ENCODE measurements at regions not wholly inside any gene's neighbourhood (a gene's known extent, or its start where the extent isn't known, plus 50 kb on each side); places are given as distances from the start of the nearest gene placed in this dataset.

DNA sequence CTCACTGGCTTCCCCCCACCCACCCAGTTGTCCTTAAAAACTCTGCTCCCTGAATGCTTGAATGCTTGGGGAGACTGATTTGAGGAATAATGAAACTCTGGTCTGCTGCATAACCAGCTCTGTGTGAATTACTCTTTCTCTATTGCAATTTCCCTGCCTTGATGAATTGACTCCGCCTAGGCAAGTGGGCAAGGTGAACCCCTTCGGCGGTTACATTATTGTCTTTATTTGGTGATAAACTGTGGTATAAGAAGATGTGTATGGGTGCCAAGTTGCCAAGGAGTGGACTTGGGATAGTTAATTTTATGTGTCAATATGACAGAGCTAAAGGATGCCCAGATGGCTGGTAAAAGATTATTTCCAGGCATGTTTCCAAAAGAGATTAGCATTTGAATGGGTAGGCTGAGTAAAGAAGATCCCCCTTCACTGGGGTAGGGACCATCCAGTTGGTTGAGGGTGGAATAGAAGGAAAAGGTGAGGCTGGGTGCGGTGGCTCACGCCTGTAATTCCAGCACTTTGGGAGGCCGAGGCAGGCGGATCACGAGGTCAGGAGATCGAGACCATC, 98.5 kb upstream of the HAAO start:
- TF ChIP-seq RAD21 (IDR thresholded peaks at IDR 0.05; ENCODE audit: low read depth) = no peak
- TF ChIP-seq, protein P1, sequence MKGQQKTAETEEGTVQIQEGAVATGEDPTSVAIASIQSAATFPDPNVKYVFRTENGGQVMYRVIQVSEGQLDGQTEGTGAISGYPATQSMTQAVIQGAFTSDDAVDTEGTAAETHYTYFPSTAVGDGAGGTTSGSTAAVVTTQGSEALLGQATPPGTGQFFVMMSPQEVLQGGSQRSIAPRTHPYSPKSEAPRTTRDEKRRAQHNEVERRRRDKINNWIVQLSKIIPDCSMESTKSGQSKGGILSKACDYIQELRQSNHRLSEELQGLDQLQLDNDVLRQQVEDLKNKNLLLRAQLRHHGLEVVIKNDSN (IDR thresholded peaks at IDR 0.05) = no peak
- no peak for TF ChIP-seq ZBTB7A (IDR thresholded peaks at IDR 0.05; ENCODE audit: low read depth)
- TF ChIP-seq NFIC (IDR thresholded peaks at IDR 0.05) = no peak
- no peak for TF ChIP-seq TEAD4 (IDR thresholded peaks at IDR 0.05)
- no peak for TF ChIP-seq TAF1 (IDR thresholded peaks at IDR 0.05; ENCODE audit: low read depth)
- no peak for TF ChIP-seq FOXM1 (IDR thresholded peaks at IDR 0.05; ENCODE audit: borderline replicate concordance, low read depth)
- no peak for TF ChIP-seq TCF12 (IDR thresholded peaks at IDR 0.05; ENCODE audit: low read depth)

DNA sequence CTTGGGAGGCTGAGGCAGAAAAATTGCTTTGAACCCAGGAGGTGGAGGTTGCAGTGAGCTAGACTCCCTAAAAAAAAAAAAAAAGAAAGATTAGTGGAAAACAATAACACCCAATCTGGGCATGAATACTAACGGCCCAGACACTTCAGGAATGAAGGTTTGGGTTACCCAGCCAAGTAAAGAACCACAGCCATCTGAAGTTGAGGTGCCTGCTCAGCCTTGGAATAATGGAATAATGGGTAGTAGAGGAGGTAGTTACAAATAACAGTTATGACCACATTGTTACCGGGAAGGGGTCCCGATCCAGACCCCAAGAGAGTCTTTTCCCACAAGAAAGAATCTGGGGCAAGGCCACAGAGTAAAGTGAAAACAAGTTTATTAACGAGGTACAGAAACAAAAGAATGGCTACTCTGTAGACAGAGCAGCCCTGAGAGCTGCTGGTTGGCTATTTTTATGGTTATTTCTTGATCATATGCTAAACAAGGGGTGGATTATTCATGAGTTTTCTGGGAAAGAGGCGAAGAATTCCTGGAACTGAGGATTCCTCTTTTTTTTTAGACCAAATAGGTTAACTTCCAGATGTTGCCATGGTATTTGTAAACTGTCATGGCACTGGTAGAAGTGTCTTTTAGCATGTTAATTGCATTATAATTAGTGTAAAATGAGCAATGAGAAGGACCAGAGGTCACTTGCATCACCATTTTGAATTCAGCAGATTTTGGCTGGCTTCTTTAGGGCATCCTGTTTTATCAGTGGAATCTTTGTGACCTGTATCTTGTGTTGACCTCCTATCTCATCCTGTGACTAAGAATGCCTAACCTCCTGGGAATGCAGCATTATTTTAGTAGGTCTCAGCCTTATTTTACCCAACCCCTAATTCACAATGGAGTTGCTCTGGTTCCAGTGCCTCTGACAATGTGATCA, 96.2 kb upstream of the HAAO start:
- TF ChIP-seq YY1 (IDR thresholded peaks at IDR 0.05; ENCODE audit: low read depth) = no peak
- TF ChIP-seq RAD21 (IDR thresholded peaks at IDR 0.05; ENCODE audit: low read depth) = no peak
- TF ChIP-seq, protein P2, sequence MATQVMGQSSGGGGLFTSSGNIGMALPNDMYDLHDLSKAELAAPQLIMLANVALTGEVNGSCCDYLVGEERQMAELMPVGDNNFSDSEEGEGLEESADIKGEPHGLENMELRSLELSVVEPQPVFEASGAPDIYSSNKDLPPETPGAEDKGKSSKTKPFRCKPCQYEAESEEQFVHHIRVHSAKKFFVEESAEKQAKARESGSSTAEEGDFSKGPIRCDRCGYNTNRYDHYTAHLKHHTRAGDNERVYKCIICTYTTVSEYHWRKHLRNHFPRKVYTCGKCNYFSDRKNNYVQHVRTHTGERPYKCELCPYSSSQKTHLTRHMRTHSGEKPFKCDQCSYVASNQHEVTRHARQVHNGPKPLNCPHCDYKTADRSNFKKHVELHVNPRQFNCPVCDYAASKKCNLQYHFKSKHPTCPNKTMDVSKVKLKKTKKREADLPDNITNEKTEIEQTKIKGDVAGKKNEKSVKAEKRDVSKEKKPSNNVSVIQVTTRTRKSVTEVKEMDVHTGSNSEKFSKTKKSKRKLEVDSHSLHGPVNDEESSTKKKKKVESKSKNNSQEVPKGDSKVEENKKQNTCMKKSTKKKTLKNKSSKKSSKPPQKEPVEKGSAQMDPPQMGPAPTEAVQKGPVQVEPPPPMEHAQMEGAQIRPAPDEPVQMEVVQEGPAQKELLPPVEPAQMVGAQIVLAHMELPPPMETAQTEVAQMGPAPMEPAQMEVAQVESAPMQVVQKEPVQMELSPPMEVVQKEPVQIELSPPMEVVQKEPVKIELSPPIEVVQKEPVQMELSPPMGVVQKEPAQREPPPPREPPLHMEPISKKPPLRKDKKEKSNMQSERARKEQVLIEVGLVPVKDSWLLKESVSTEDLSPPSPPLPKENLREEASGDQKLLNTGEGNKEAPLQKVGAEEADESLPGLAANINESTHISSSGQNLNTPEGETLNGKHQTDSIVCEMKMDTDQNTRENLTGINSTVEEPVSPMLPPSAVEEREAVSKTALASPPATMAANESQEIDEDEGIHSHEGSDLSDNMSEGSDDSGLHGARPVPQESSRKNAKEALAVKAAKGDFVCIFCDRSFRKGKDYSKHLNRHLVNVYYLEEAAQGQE (IDR thresholded peaks at IDR 0.05; ENCODE audit: low read depth) = no peak
- TF ChIP-seq, protein P3, sequence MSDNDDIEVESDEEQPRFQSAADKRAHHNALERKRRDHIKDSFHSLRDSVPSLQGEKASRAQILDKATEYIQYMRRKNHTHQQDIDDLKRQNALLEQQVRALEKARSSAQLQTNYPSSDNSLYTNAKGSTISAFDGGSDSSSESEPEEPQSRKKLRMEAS (IDR thresholded peaks at IDR 0.05) = no peak
- TF ChIP-seq TCF12 (IDR thresholded peaks at IDR 0.05; ENCODE audit: low read depth) = no peak
- no peak for TF ChIP-seq NFIC (IDR thresholded peaks at IDR 0.05)
- TF ChIP-seq EP300 (IDR thresholded peaks at IDR 0.05; ENCODE audit: borderline replicate concordance) = no peak

DNA sequence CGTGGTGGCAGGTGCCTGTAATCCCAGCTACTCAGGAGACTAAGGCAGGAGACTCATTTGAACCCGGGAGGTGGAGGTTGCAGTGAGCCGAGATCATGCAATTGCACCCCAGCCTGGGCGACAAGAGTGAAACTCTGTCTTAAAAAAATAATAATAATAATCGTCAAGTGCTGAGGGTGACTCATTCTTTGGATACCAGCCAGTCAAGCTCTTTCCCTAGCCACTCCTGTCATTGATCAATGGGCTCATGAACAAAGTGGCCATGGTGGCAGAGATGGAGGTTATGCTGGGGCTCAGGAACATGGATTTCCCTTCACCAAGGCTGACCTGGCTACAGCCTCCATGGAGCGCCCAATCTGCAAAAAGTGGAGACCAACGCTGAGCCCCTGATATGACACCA, 94.5 kb upstream of the HAAO start:
- TF ChIP-seq, protein P2 (IDR thresholded peaks at IDR 0.05; ENCODE audit: low read depth) = no peak
- TF ChIP-seq, protein P3 (IDR thresholded peaks at IDR 0.05) = no peak
- TF ChIP-seq TCF12 (IDR thresholded peaks at IDR 0.05; ENCODE audit: low read depth) (no peak), ZBTB7A (IDR thresholded peaks at IDR 0.05; ENCODE audit: low read depth) (no peak), YY1 (IDR thresholded peaks at IDR 0.05; ENCODE audit: low read depth) (no peak), RAD21 (IDR thresholded peaks at IDR 0.05; ENCODE audit: low read depth) (no peak), EP300 (IDR thresholded peaks at IDR 0.05; ENCODE audit: borderline replicate concordance) (no peak), CREB1 (IDR thresholded peaks at IDR 0.05; ENCODE audit: low read depth) (no peak), CEBPB (IDR thresholded peaks at IDR 0.05) (no peak), FOXM1 (IDR thresholded peaks at IDR 0.05; ENCODE audit: borderline replicate concordance, low read depth) (no peak), NFIC (IDR thresholded peaks at IDR 0.05) (no peak), TAF1 (IDR thresholded peaks at IDR 0.05; ENCODE audit: low read depth) (no peak), EGR1 (IDR thresholded peaks at IDR 0.05) (no peak)
- TF ChIP-seq, protein P1 (IDR thresholded peaks at IDR 0.05) = no peak

DNA sequence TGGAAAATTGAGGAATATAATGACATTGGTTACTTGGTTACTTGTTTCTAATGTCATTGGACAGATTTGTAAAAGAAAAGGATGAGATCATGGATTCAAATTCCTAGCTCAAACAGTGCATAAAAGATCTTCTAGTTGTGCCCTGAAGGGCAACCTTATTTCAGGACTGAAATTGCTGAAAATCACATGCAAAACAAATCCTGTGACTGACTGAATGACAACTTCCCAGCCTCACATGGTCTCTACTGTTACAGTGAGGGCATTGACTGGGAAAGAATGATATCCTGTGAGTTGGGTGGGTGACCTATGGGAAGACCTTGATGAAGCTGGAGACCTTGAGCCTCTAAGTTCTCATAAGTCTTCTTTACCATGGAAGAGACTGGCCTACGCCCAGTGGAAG, 90.4 kb upstream of the HAAO start:
- TF ChIP-seq CEBPB (IDR thresholded peaks at IDR 0.05) (no peak), FOXM1 (IDR thresholded peaks at IDR 0.05; ENCODE audit: borderline replicate concordance, low read depth) (no peak), RAD21 (IDR thresholded peaks at IDR 0.05; ENCODE audit: low read depth) (no peak), TAF1 (IDR thresholded peaks at IDR 0.05; ENCODE audit: low read depth) (no peak), ZBTB7A (IDR thresholded peaks at IDR 0.05; ENCODE audit: low read depth) (no peak)
- TF ChIP-seq, protein P2 (IDR thresholded peaks at IDR 0.05; ENCODE audit: low read depth) = no peak

Measured in Ishikawa (cell line).